ES-I3 (cell line): ENCODE measurements at regions not wholly inside any gene's neighbourhood (a gene's known extent, or its start where the extent isn't known, plus 50 kb on each side); places are given as distances from the start of the nearest gene placed in this dataset.
"Not testable (repeated sequence)": the region's sequence is repeated elsewhere in the genome, so short reads cannot be mapped to it uniquely, and the experiment has no call there.

Source experiments
- H3K36me3 ChIP-seq: 2 replicates; pipeline ENCODE4 v1.6.1; 2013; ENCODE audit warnings: mild to moderate bottlenecking, low read length, control low read depth, moderate library complexity; ENCODE audit not compliant: insufficient read depth
- H3K4me1 ChIP-seq: 2 replicates; pipeline ENCODE4 v1.6.1; 2013; ENCODE audit warnings: mild to moderate bottlenecking, control low read depth, low read length; ENCODE audit not compliant: insufficient read depth
- H3K9ac ChIP-seq: 2 replicates; pipeline ENCODE4 v1.6.1; 2013; ENCODE audit warnings: low read depth, mild to moderate bottlenecking, low read length, moderate library complexity
- H3K9me3 ChIP-seq: 2 replicates; pipeline ENCODE4 v1.6.1; 2013; ENCODE audit warnings: mild to moderate bottlenecking, low read length, moderate library complexity; ENCODE audit not compliant: control insufficient read depth, insufficient read depth

GRCh38 chr18:10094655-10095054, 180.8 kb downstream of the VAPA start:
- no peaks in the 10 kb centered on the region for H3K36me3 ChIP-seq
- H3K4me1 ChIP-seq, result 0 out of 2 replicates have a peak, but pooled peaks cover 4% of the 10 kb centered on the region
- no peak overlapping the region for H3K9ac ChIP-seq
- H3K9me3 ChIP-seq, result no peaks in the 10 kb centered on the region

- Histone ChIP-seq H3K36me3 (no peaks in the 10 kb centered on the region), H3K9ac (no peak overlapping the region), H3K4me1 (0 out of 2 replicates have a peak, but pooled peaks cover 5% of the 10 kb centered on the region), H3K9me3 (no peaks in the 10 kb centered on the region)
These were observed 181.5 kb downstream of the VAPA start for GRCh38 chr18:10095356-10095755.

- Histone ChIP-seq H3K4me1 (peaks cover 16% of the 10 kb centered on the region; the same call in 1 of the 2 replicates), H3K9me3 (no peaks in the 10 kb centered on the region), H3K36me3 (no peaks in the 10 kb centered on the region), H3K9ac (no peak overlapping the region)
These were observed 185.8 kb downstream of the VAPA start for GRCh38 chr18:10099539-10100140.

DNA sequence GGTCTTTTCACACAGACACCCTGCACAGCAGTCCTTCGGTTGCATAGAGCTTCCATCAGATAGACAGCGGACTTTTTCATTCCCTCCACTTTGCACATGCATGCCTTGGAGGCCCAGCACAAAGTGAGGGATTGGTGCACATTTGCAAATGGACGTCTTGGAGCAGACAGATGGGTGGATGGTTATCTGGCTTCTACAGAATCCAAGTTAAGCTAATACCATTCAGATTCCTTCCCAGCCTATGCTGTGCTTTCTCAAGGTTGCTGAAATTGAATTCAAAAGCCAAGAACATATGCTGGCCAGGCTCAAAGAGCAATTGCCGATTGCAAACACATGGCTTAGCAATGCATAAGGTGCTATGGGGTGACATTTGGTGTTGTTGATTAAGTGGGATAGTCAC, 186.4 kb downstream of the VAPA start:
- no peaks in the 10 kb centered on the region for H3K9me3 ChIP-seq
- H3K36me3 ChIP-seq, result no peaks in the 10 kb centered on the region
- H3K9ac ChIP-seq, result no peak overlapping the region
- peaks cover 16% of the 10 kb centered on the region; the same call in 1 of the 2 replicates for H3K4me1 ChIP-seq

- peak overlapping the region; percentile 6; the same call in 1 of the 2 replicates for H3K9ac ChIP-seq
- H3K9me3 ChIP-seq, result no peaks in the 10 kb centered on the region
- no peaks in the 10 kb centered on the region for H3K36me3 ChIP-seq
- peaks cover 16% of the 10 kb centered on the region; the same call in 1 of the 2 replicates for H3K4me1 ChIP-seq
These were observed 187.3 kb downstream of the VAPA start for GRCh38 chr18:10100941-10101701.

GRCh38 chr18:10101729-10102128, 187.9 kb downstream of the VAPA start:
- H3K4me1 ChIP-seq, result peaks cover 16% of the 10 kb centered on the region; the same call in 1 of the 2 replicates
- no peak overlapping the region; the same call in 1 of the 2 replicates for H3K9ac ChIP-seq
- no peaks in the 10 kb centered on the region for H3K9me3 ChIP-seq
- no peaks in the 10 kb centered on the region for H3K36me3 ChIP-seq

DNA sequence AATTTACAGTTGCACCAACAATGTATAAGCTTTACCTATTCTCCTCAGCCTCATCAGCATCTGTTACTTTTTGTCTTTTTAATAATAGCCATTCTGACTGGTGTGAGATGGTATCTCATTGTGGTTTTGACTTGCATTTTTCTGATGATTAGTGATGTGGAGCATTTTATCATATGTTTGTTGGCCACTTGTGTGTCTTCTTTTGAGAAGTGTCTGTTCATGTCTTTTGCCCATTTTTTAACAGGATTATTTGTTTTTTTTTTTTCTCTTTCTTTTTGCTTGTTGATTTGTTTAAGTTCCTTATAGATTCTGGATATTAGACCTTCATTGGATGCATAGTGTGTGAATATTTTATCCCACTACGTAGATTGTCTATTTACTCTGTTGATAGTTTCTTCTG, 191.3 kb downstream of the VAPA start:
- H3K9me3 ChIP-seq, H3K36me3 ChIP-seq: not testable (repeated sequence)

GRCh38 chr18:10111191-10111590, 197.4 kb downstream of the VAPA start:
- Histone ChIP-seq H3K9ac (no peak overlapping the region), H3K36me3 (no peaks in the 10 kb centered on the region), H3K9me3 (no peaks in the 10 kb centered on the region), H3K4me1 (no peaks in the 10 kb centered on the region)

More for the DNA sequence above, 191.3 kb downstream of the VAPA start:
- peaks cover 16% of the 10 kb centered on the region; the same call in 1 of the 2 replicates for H3K4me1 ChIP-seq
- not testable (repeated sequence) for H3K9ac ChIP-seq

GRCh38 chr18:10111944-10112343, 198.1 kb downstream of the VAPA start:
- Histone ChIP-seq H3K4me1 (0 out of 2 replicates have a peak, but pooled peaks cover 3% of the 10 kb centered on the region), H3K36me3 (no peaks in the 10 kb centered on the region), H3K9ac (no peak overlapping the region), H3K9me3 (no peaks in the 10 kb centered on the region)

GRCh38 chr18:10113121-10114022, 199.6 kb downstream of the VAPA start:
- no peaks in the 10 kb centered on the region for H3K36me3 ChIP-seq
- H3K9me3 ChIP-seq, result no peaks in the 10 kb centered on the region
- H3K4me1 ChIP-seq, result 0 out of 2 replicates have a peak, but pooled peaks cover 3% of the 10 kb centered on the region
- no peak overlapping the region for H3K9ac ChIP-seq

DNA sequence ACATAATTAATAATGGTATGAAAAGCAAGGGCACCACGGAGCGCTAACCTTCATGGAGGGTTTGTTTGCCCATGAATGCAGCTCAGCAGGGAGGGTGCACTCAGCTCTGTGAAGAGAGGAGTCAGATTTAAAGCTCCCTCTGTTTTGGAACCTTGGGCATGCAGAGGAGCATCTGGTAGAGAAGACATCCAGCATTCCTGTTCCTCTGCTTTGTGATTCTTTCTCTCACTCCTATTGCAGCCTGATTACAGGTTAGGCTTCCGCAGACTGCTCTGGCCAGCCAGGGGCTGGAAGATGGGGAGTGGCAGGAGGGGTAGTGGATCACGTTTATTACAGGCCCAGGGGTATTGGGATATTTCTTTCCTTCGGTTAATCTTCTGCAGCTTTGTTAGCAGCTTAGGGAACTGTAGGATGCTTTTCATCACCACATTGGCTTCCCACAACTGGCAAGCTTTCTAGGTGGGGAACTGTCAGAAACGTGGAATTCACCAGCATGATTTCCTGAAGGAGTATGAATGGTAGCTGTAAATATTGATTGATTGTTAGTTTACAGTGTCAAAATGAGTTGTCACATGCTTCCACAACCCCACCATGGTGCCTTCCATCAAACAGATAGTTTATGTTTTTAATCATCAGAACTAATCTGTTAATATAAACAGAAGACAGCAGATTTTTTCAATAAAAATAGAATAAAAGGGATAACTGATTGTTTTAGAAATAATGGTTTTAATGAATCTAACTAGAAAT, 201.1 kb downstream of the VAPA start:
- 0 out of 2 replicates have a peak, but pooled peaks cover 3% of the 10 kb centered on the region for H3K4me1 ChIP-seq
- H3K9ac ChIP-seq, result no peak overlapping the region
- H3K36me3 ChIP-seq, result no peaks in the 10 kb centered on the region
- H3K9me3 ChIP-seq, result no peaks in the 10 kb centered on the region

DNA sequence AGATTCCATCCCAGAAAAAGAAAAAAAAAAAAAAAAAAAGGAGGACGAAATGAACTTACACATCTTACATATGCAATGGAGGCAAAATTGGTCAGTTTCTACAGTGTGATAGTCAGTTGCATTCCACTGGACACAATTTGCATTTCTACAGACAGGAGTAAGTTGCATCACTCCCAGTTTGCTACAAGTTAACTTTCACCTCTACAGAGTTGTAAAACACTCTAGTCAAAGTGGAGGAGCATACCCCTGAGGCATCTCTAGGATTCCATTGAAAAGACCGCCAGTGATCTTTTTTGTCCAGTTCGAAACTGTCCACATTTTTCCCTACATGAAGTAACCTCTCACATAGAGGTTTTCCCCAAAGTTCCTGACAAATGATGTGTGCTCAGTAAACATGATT, 202.8 kb downstream of the VAPA start:
- no peaks in the 10 kb centered on the region for H3K9me3 ChIP-seq
- 0 out of 2 replicates have a peak, but pooled peaks cover 3% of the 10 kb centered on the region for H3K4me1 ChIP-seq
- no peak overlapping the region for H3K9ac ChIP-seq
- no peaks in the 10 kb centered on the region for H3K36me3 ChIP-seq

DNA sequence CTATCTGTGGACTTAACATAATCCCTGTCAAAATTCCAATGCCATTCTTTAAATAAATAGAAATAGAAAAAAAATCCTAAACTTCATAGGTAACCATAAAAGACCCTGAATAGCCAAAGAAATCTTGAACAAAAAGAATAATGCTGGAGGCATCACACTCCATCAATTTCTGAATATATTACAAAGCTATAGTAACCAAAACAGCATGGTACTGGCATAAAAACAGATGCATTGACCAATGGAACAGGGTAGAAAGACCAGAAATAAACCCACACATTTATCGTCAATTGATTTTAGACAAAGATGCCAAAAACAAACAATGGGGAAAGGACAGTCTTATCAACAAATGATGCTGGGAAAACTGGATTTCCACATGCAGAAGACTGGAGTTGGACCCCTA, 205.7 kb downstream of the VAPA start:
- H3K4me1 ChIP-seq, result peaks cover 9% of the 10 kb centered on the region; the same call in 1 of the 2 replicates
- no peaks in the 10 kb centered on the region for H3K36me3 ChIP-seq
- H3K9me3 ChIP-seq, result no peaks in the 10 kb centered on the region
- H3K9ac ChIP-seq, result no peak overlapping the region
